Activated T-cell treated with anti-CD3 and anti-CD28 coated beads, Interleukin-2, amount 50 U/mL, for 4 hours (primary cell): ENCODE measurements at regions not wholly inside any gene's neighbourhood (a gene's known extent, or its start where the extent isn't known, plus 50 kb on each side); places are given as distances from the start of the nearest gene placed in this dataset.

Experiments
- ATAC-seq, 2 donors: fragments of 200-7000 bp; cut with Tn5 transposase; one replicate each; pipeline ENCODE4 v1.10.0; 2021
- DNase-seq: peaks from one replicate; pipeline ENCODE4 v3.0.0-alpha.2; 2020
- H3K27me3 Mint-ChIP-seq: one replicate; pipeline ENCODE4 v1.8.0; 2021; ENCODE audit warnings: low read depth, mixed read lengths
- H3K36me3 Mint-ChIP-seq: one replicate; pipeline ENCODE4 v1.8.0; 2022; ENCODE audit warnings: mixed read lengths; ENCODE audit not compliant: insufficient read depth
- H3K4me1 Mint-ChIP-seq: one replicate; pipeline ENCODE4 v1.8.0; 2021; ENCODE audit warnings: low read depth, mixed read lengths
- H3K4me3 Mint-ChIP-seq: one replicate; pipeline ENCODE4 v1.8.0; 2021; ENCODE audit warnings: mild to moderate bottlenecking, moderate library complexity, mixed read lengths
- H3K9me3 Mint-ChIP-seq: one replicate; pipeline ENCODE4 v1.8.0; 2021; ENCODE audit warnings: mixed read lengths

DNA sequence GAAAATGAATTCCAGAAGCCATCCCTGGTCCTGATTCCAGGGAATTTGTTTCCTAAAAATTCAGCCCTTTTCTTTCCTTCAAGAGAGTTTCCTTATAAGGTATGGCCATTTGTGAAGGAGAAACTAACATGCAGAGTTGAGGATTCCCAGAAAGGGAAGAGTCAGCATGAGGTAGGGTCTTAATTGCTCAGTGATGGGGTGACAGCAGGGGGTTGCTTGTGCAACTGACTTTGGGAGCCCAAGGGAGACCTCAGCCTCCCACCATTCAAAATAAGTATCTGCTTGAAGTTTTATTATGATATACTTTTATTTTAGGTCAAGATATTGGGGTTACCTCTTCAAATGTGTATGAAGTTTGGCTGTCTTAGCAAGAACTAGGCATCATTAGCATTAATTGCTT is 74.9 kb upstream of the CELF4 start:
- peaks cover 12% of the 10 kb centered on the region for H3K9me3 Mint-ChIP-seq
- DNase-seq (no peak), ATAC-seq (no peak)
- H3K36me3 Mint-ChIP-seq = no peaks in the 10 kb centered on the region
- no peaks in the 10 kb centered on the region for H3K4me1 Mint-ChIP-seq
- no peaks in the 10 kb centered on the region for H3K27me3 Mint-ChIP-seq
- no peak overlapping the region for H3K4me3 Mint-ChIP-seq

DNA sequence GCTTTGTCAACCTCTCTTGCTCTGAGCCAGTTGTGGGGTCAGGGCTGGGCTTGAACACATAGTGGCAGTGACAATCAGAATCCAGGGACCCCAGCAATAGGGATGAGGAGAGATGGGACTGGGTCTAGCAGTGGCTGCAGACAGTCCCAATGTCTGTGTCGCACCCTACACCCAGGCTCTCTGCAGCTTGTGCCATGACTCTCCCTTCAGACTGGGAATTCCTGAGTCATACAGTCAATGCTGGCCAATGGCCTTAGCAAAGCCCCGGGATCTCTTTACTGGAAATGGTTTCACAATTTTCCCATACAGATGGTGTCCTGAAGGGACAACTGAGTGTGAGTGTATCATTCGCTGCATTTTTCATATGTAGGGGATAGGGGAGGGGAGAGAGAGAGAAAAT is 74.2 kb upstream of the CELF4 start:
- no peak for DNase-seq
- Mint-ChIP-seq H3K9me3 (peaks cover 7% of the 10 kb centered on the region), H3K36me3 (no peaks in the 10 kb centered on the region), H3K4me1 (no peaks in the 10 kb centered on the region), H3K27me3 (no peaks in the 10 kb centered on the region), H3K4me3 (no peak overlapping the region)
- ATAC-seq = no peak

DNA sequence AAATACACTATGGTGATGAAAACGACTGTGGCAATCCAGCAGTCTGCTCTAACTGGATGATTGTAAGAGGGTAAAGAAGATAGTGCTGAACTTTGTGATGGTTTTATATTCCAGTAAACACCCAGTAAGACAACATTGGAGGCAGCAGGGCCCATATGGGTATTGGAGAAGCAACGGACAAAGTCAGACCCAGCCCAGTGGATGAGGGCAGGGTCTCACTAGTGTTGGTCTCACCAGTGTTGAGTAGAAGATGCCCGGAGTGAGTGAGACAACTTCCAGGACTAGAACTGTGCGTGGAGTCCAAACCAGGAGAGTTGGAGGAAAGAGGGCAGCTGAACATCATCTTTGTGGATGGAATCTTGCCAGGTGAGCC is 71.9 kb upstream of the CELF4 start:
- H3K4me3 Mint-ChIP-seq = no peak overlapping the region
- no peaks in the 10 kb centered on the region for H3K4me1 Mint-ChIP-seq
- ATAC-seq = no peak
- no peak for DNase-seq
- no peaks in the 10 kb centered on the region for H3K36me3 Mint-ChIP-seq
- no peaks in the 10 kb centered on the region for H3K27me3 Mint-ChIP-seq
- no peaks in the 10 kb centered on the region for H3K9me3 Mint-ChIP-seq

DNA sequence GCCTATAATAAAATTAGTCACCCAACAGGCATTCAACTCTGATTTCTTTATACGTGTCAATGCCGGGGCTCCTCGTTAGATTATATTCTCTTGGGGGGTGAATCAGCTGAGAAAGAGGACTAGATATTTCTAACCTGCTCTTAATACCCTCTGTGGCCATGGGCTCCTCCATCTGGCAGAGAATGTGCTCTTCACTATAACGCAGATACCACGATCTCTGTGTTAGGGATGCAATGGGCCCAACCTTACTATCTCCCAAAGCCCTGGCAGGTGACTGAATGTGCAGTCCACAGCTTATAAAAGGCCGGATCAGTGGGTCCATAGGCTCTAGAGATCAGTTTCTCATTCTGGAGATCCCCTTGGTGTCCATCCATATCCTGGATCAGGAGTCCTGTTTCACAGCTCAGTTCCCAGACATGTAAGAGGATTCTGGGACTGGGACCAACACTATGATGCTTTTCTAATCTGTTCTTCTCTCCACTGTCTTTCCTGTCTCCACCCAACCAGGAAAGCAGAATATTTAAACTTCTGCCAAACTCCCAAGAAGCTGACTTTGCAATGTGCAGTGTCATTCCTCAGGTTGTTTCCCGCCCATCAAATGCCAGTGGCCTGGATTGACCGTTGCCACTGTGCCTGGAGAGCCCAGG is 71.4 kb upstream of the CELF4 start:
- no peaks in the 10 kb centered on the region for H3K9me3 Mint-ChIP-seq
- H3K36me3 Mint-ChIP-seq = no peaks in the 10 kb centered on the region
- no peak overlapping the region for H3K4me3 Mint-ChIP-seq

DNA sequence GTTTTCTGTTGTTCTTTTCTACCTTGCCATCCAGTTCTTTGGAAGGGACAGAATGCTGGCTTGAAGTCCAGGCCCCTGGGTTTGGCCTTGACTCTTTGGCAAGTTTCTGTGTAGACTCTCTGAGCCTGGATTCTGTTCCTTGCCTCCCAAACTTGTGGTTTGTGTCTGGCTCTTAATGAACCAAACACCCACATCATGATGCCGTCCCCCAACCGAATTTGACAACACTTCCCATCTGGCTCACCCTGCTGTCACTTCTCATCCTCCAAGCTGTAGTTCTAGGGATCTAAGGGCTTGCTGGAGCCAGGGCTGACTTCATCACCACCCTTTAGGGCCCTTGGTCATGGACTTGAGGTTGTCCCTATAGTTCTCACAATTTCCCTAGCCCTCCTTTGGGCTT is 68.9 kb upstream of the CELF4 start:
- Mint-ChIP-seq H3K4me3 (no peak overlapping the region), H3K27me3 (no peaks in the 10 kb centered on the region), H3K4me1 (no peaks in the 10 kb centered on the region), H3K9me3 (no peaks in the 10 kb centered on the region), H3K36me3 (no peaks in the 10 kb centered on the region)
- no peak for ATAC-seq
- DNase-seq = no peak

More for the DNA sequence above, 71.4 kb upstream of the CELF4 start:
- no peaks in the 10 kb centered on the region for H3K4me1 Mint-ChIP-seq
- no peaks in the 10 kb centered on the region for H3K27me3 Mint-ChIP-seq
- DNase-seq (no peak), ATAC-seq (no peak)

DNA sequence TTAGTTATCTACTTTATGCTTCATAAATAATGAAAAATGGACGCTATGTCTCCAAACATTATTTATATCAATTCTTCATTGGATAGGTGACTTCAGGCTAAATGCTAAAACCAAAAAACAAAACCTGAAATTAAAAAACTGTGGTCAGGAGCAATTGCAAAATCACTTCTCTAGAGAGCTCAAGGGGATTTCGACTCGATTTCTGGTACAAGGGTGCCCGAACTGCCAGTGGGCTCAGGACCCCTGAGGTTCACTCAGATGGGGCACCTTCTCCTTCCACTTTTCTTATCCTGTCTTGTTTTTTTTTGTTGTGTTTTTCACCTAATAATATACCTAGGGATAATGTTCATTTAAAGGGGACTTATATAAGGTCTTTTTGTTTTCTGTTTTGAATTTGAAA is 65.8 kb upstream of the CELF4 start:
- Mint-ChIP-seq H3K4me3 (no peak overlapping the region), H3K4me1 (no peaks in the 10 kb centered on the region), H3K36me3 (no peaks in the 10 kb centered on the region), H3K9me3 (no peaks in the 10 kb centered on the region), H3K27me3 (no peaks in the 10 kb centered on the region)
- no peak for DNase-seq
- ATAC-seq = no peak

DNA sequence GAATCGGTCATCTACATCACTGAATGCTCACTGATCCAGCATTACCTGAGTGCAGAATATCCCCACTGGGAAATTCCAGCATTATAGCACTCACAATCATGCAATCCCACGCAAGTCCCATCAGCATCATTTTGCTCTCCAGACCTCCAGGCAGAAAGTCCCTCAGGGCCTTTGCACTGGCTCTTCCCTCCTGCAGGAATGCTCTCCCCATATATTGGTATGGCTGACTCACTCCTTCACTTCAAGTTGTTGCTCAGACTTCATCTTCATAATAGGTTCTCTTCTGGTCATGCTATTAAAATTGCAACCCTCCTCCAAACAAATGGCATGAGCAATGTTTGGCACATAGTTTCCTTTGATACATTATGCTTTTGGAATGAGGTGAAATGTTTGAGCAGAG is 64.7 kb upstream of the CELF4 start:
- no peaks in the 10 kb centered on the region for H3K4me1 Mint-ChIP-seq
- no peaks in the 10 kb centered on the region for H3K36me3 Mint-ChIP-seq
- DNase-seq (no peak), ATAC-seq (no peak)
- no peaks in the 10 kb centered on the region for H3K27me3 Mint-ChIP-seq
- no peaks in the 10 kb centered on the region for H3K9me3 Mint-ChIP-seq
- no peak overlapping the region for H3K4me3 Mint-ChIP-seq

DNA sequence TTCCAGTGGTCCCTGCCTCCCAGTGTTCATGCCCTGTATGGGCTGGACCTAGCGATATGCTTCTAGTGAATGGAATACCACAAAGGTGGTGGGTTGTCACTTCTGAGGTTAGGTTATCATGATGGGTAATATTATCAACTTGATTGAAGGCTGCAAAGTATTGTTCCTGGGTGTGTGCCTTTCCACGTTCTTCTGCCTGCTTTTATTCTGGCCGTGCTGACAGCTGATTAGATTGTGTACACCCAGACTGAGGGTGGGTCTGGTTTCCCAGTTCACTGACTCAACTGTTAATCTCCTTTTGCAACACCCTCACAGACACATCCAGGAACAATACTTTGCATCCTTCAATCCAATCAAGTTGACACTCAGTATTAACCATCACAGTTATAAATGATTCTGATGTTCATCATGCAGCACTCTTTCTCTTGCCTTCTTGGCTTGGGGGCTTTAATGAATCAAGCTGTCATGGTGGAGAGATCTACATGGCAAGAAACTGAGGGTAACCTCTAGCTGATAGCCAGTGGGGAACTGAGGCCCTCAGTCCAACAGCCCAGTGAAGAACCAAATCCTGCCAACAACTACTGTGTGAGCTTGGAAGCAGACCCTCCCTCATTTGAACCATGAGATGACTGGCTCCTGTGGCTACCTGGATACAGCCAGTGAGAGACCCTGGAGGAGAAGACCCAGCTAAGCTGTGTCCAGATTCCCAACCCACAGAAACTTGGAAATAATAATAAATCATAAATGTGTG is 63.0 kb upstream of the CELF4 start:
- Mint-ChIP-seq H3K4me3 (no peak overlapping the region), H3K9me3 (peaks cover 2% of the 10 kb centered on the region), H3K36me3 (no peaks in the 10 kb centered on the region), H3K4me1 (no peaks in the 10 kb centered on the region), H3K27me3 (no peaks in the 10 kb centered on the region)
- DNase-seq (no peak), ATAC-seq (no peak)

DNA sequence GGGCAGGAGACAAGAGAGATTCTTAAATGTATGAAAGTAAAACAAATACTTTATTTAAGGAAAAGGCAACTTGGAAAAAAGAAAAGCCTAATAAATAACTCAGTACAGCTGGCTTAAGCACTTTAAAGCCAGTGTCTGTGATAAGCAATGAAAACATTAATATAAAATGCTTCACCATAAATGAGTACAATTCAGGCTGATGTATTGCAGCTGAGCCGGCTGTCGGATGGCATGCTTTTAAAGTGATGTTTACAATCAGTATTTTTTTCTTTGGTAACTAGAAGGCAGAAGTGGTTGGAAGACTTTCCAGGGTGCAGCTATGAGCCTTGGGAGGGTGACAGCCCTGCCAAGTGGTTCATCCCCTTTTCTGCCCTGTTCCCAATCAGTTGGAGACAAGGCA is 58.7 kb upstream of the CELF4 start:
- Mint-ChIP-seq H3K4me3 (no peak overlapping the region), H3K9me3 (peaks cover 10% of the 10 kb centered on the region), H3K27me3 (no peaks in the 10 kb centered on the region), H3K36me3 (no peaks in the 10 kb centered on the region), H3K4me1 (no peaks in the 10 kb centered on the region)
- DNase-seq = no peak
- ATAC-seq = no peak

DNA sequence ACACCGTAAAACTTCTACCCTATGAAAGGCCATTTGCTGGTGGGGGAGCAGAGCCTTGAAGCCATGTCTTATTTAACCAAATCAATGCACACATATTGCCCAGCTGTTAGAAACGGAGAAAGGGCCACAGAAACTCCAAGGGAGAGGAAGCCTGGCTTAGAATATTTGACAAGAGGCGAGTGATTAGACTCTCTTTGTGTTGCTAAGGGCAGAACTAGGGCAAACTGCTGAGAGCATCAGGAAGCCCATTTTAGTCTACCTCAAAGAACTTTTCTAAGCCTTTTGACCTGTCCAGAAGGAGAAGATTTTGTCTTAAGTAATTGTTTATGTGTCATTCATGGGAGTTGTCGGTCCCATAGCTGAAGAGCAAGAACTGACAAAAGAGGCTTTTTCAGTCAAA is 54.4 kb upstream of the CELF4 start:
- ATAC-seq = no peak

DNA sequence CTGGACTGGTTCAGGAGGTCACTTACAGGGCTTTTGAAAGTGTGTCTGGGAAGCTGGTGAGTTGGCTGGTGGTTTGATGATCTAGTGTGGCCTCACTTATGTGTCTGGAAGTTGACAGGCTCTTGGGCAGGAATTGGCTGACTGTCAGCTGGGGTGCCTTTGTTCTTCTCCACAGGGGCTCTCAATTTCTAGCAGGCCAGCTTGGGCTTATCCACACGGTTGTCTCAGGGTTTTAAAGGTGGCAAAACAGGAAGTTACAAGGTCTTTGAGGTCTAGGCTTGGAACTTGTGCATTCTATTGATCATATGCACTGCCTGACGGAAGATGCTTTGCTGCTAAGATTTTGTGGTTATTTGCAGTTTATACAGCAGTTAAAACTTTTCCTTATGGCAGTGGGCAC is 52.0 kb upstream of the CELF4 start:
- Mint-ChIP-seq H3K4me3 (no peak overlapping the region), H3K4me1 (no peaks in the 10 kb centered on the region), H3K9me3 (peaks cover 7% of the 10 kb centered on the region), H3K36me3 (no peaks in the 10 kb centered on the region), H3K27me3 (no peaks in the 10 kb centered on the region)
- DNase-seq = no peak
- no peak for ATAC-seq

More for the DNA sequence above, 54.4 kb upstream of the CELF4 start:
- Mint-ChIP-seq H3K4me3 (no peak overlapping the region), H3K36me3 (no peaks in the 10 kb centered on the region), H3K9me3 (peaks cover 11% of the 10 kb centered on the region), H3K27me3 (no peaks in the 10 kb centered on the region), H3K4me1 (no peaks in the 10 kb centered on the region)
- no peak for DNase-seq
